ENCODE measurements at regions not wholly inside any gene's neighbourhood (a gene's known extent, or its start where the extent isn't known, plus 50 kb on each side); places are given as distances from the start of the nearest gene placed in this dataset.

GRCh38 chr12:69083689-69084088 is 150.7 kb upstream of the CPM start:
- intact Hi-C loops (cut with micrococcal nuclease), result no loop called here
- TF ChIP-seq, protein P1, sequence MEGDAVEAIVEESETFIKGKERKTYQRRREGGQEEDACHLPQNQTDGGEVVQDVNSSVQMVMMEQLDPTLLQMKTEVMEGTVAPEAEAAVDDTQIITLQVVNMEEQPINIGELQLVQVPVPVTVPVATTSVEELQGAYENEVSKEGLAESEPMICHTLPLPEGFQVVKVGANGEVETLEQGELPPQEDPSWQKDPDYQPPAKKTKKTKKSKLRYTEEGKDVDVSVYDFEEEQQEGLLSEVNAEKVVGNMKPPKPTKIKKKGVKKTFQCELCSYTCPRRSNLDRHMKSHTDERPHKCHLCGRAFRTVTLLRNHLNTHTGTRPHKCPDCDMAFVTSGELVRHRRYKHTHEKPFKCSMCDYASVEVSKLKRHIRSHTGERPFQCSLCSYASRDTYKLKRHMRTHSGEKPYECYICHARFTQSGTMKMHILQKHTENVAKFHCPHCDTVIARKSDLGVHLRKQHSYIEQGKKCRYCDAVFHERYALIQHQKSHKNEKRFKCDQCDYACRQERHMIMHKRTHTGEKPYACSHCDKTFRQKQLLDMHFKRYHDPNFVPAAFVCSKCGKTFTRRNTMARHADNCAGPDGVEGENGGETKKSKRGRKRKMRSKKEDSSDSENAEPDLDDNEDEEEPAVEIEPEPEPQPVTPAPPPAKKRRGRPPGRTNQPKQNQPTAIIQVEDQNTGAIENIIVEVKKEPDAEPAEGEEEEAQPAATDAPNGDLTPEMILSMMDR (IDR thresholded peaks at IDR 0.05; ENCODE audit: borderline replicate concordance), result no peak
- H3K9me3 ChIP-seq (replicated peaks), result no peaks in the 10 kb centered on the region
- H3K36me3 ChIP-seq, result no peaks in the 10 kb centered on the region
- no peak overlapping the region for H3K27ac ChIP-seq (replicated peaks)
- H3K4me1 ChIP-seq, result no peaks in the 10 kb centered on the region
- H3K27me3 ChIP-seq (ENCODE audit: low read depth), result no peaks in the 10 kb centered on the region
- H3K4me3 ChIP-seq, result no peak overlapping the region
- no peak for DNase-seq

- TF ChIP-seq, protein P1 (IDR thresholded peaks at IDR 0.05; ENCODE audit: borderline replicate concordance), result no peak
- Histone ChIP-seq H3K36me3 (no peaks in the 10 kb centered on the region), H3K4me1 (no peaks in the 10 kb centered on the region), H3K4me3 (no peak overlapping the region), H3K27ac (replicated peaks) (no peak overlapping the region), H3K9me3 (replicated peaks) (no peaks in the 10 kb centered on the region), H3K27me3 (ENCODE audit: low read depth) (no peaks in the 10 kb centered on the region)
- intact Hi-C loops (cut with micrococcal nuclease), result no loop called here
- DNase-seq, result no peak
Measured at GRCh38 chr12:69084816-69085378, 151.9 kb upstream of the CPM start.

- intact Hi-C loops (cut with micrococcal nuclease), result no loop called here
- no peak overlapping the region for H3K4me3 ChIP-seq
- H3K27ac ChIP-seq (replicated peaks), result no peak overlapping the region
- no peaks in the 10 kb centered on the region for H3K4me1 ChIP-seq
- no peaks in the 10 kb centered on the region for H3K27me3 ChIP-seq (ENCODE audit: low read depth)
- TF ChIP-seq, protein P1 (IDR thresholded peaks at IDR 0.05; ENCODE audit: borderline replicate concordance), result no peak
- no peaks in the 10 kb centered on the region for H3K36me3 ChIP-seq
- DNase-seq, result no peak
- H3K9me3 ChIP-seq (replicated peaks), result no peaks in the 10 kb centered on the region
Measured at GRCh38 chr12:69085852-69086251, 152.9 kb upstream of the CPM start.

GRCh38 chr12:69087986-69088385 is 151.4 kb upstream of the CPSF6 start:
- no peaks in the 10 kb centered on the region for H3K4me1 ChIP-seq
- intact Hi-C loops (cut with micrococcal nuclease), result no loop called here
- no peak for DNase-seq
- TF ChIP-seq, protein P1 (IDR thresholded peaks at IDR 0.05; ENCODE audit: borderline replicate concordance), result no peak
- H3K27me3 ChIP-seq (ENCODE audit: low read depth), result peaks cover 18% of the 10 kb centered on the region
- no peak overlapping the region for H3K4me3 ChIP-seq
- no peaks in the 10 kb centered on the region for H3K9me3 ChIP-seq (replicated peaks)
- no peaks in the 10 kb centered on the region for H3K36me3 ChIP-seq
- H3K27ac ChIP-seq (replicated peaks), result no peak overlapping the region

GRCh38 chr12:69090722-69091121 is 148.6 kb upstream of the CPSF6 start:
- intact Hi-C loops (cut with micrococcal nuclease), result no loop called here
- TF ChIP-seq, protein P1 (IDR thresholded peaks at IDR 0.05; ENCODE audit: borderline replicate concordance), result no peak
- Histone ChIP-seq H3K36me3 (no peaks in the 10 kb centered on the region), H3K27me3 (ENCODE audit: low read depth) (peaks cover 38% of the 10 kb centered on the region), H3K27ac (replicated peaks) (no peak overlapping the region), H3K4me1 (no peaks in the 10 kb centered on the region), H3K4me3 (no peak overlapping the region), H3K9me3 (replicated peaks) (no peaks in the 10 kb centered on the region)
- DNase-seq, result no peak
